Femur (tissue), 1 donor: ENCODE measurements at regions not wholly inside any gene's neighbourhood (a gene's known extent, or its start where the extent isn't known, plus 50 kb on each side); places are given as distances from the start of the nearest gene placed in this dataset.
"Not testable (repeated sequence)": the region's sequence is repeated elsewhere in the genome, so short reads cannot be mapped to it uniquely, and the experiment has no call there.

Source experiments
- DNase-seq: peaks from one replicate; pipeline ENCODE4 v3.0.0-alpha.2; 2017

DNA sequence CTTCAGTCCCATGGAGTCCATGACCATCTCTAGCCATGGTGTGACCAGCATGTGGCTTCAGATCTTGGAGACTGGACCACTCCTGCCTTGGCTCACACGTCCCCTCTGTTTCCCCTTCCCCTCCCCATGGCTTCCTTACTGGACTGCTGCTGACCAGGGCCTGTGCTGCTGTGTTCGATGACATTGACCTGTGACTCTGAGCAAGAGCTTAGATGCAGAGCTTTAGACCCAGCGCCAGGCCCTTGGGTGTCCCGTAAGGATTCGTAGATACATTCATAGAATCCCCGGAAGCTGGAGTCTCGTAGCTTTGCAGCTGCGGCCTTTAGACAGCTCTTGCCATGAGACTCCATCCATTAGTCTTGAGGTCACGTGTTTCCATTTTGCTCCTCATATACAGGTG, 96.3 kb downstream of the NPIPB11 start:
- DNase-seq = not testable (repeated sequence)

DNA sequence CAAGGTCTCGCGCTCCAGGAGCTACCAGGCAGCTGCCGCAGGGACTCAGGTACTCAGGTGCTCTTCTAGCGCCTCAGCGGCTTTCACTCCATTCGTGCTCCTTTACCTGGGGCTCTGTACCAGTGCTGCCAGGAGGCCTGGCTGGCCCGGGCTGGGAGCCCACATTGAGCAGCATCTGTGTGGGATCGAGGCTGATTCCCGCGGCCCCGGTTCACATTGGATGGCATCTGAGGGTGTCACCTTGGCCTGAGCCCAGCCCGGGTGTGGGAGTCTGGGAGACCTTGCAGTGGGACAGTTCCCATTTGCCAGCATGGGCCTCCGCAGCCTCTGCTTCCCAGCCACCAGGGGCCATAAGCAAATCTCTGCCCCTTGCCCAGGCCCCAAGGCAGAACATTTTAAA, 96.9 kb downstream of the NPIPB11 start:
- DNase-seq = not testable (repeated sequence)

DNA sequence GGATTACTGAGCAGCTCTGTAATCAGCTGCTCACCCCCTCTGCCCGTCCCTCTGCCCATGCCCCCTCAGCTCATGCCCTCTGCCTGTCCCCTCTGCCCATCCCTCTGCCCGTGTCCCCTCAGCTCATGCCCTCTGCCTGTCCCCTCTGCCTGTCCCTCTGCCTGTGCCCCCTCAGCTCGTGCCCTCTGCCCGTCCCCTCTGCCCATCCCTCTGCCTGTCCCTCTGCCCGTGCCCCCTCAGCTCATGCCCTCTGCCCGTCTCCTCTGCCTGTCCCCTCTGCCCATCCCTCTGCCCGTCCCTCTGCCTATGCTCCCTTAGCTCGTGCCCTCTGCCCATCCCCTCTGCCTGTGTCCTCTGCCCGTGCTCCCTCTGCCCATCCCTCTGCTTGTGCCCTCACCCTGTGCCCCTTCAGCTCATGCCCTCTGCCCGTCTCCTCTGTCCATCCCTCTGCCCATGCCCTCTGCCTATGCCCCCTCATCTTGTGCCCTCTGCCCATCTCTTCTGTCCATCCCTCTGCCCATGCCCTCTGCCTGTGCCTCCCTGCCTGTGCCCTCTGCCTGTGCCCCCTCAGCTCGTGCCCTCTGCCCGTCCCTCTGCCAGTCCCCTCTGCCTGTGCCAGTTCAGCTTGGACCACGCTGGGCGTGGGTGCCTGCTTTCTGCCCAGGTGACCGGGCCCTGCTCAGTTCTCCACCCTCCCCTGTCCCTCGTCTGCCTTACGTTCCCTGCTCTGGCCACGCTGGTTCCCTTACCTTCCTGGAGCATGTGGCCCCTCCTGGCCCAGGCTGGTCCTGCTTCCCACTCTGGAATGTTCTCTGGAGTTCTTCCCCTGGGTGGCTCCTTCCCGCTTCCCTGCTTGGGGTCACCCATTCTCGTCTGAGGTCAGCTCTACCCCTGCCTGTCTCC, 97.6 kb downstream of the NPIPB11 start:
- no peak for DNase-seq

DNA sequence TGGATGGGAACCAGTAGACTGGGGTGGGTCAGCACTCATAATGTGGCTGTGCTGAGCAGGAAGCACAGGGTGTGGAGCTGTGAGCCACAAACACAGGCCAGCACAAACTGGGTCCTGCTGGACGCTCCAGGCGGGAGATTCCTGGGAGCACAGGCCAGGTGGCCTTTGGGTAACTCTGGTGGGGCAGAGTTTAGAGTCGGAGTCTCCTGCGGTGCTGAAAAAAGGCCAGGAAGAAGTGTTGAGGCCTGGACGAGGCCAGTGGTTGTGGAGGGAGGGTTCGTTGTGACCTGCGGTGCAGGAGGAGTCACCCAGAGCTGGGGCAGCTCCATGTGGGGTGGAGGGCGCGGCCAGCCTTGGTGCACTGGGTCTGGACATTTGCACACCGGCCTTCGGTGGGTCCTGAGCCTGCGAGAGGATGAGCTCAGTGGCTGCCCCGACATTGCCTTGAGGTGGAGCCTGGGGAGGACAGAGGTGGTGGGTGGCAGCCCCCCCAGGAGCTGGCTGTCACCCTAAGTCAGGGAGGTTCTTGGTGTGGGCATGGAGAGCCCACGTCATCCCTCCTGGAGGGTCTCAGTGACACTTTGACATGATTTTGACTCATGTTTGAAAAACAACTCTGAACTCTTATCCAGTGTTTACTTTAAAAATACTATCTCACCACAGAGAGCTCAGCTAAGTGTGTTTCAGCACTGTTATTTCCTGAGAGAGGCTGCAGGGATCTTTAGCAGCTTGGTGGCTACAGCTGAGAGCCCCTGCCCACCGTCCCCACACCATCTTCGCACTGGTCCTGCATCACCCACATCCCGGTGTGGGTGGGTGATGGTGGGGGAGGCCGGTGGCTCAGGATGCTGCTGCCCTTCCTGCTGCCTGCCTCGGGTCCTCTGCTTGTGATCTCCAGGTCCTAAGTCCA, 98.7 kb downstream of the NPIPB11 start:
- no peak for DNase-seq

DNA sequence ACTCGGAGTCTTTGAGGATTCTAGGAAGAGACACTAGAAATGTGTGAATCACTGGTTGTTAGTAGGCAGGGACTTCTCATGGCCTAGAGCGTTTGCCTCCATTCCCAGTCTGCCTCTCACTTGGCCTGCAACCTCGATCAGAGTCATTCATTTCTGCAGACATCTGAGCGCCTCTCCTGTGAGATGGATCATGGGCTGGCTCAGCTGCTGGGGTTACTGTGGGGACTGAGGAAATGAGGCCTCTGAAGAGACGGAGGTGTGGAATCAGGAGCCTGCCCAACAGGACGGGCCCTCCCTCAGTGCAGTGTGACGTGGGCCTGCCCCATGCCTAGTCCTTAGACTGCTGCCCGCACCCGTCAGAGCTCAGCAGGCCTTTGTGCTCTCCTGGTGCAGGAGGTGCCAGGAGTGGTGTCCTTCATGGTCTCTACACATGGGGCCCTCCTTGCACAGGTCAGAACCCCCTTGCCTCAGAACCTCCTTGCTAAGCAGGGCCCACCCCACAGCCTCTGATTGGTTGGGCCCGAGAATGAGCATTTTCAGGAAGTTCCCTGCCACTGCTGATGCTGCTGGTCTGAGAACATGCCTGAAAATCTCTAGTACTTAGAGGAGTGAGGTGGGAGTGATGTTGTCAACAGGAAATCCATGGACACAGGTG, 99.4 kb downstream of the NPIPB11 start:
- DNase-seq = no peak

DNA sequence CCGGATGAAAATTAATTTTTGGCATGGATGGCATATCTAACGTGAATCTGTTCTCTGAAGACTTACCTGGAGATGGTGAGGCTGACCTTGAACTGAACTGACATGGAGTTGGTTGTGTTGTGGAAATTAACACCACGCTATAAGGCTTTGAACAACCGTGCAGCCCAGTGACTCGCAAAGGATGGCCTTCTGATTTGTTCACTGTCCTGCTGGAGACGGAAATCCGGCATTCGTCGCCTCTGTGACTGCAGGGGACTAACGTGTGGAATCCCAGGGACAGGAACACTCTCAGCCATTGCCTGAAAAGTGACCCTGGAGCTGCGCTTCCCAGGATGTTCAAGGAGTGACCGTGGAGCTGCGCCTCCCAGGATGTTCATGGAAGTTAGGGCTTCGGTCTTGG, 100.3 kb downstream of the NPIPB11 start:
- DNase-seq = no peak

DNA sequence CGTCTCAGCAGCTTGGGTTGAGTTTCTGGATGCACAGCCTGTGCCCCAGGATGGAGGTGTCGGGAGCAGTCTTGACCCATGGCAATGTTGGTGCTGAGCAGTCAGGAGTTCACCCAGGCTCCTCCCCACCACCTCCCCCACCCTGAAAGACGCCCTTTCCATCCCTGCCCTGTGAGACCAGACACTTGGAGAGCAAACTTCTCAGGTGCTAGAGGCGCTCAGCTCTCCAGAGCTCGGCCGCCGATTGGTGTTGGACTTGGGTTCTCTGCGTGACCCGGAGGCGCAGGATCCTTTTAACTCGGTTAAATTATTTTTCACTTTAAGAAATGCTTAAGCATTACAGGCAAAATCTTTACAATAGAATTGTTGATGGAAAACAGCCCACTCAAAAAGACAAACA, 101.5 kb downstream of the NPIPB11 start:
- DNase-seq = not testable (repeated sequence)

DNA sequence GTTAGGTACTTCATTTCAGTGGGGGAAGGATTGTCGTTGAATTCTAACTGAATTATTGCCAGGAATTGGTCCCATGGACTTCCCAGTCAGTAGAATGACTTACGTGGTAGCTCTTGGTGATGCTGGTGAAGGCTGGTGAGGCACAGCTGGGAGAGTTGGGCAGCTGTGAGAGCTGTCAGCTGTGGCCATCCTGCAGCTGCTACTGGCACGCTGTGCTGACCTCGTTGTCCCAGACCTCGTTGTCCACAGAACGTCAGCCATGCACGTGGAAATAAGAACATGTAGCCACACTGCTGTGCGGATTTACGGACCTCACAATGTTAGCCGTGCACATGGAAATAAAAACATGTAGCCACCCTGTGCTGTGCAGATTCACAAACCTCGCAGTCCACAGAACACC, 102.3 kb downstream of the NPIPB11 start:
- DNase-seq = no peak

DNA sequence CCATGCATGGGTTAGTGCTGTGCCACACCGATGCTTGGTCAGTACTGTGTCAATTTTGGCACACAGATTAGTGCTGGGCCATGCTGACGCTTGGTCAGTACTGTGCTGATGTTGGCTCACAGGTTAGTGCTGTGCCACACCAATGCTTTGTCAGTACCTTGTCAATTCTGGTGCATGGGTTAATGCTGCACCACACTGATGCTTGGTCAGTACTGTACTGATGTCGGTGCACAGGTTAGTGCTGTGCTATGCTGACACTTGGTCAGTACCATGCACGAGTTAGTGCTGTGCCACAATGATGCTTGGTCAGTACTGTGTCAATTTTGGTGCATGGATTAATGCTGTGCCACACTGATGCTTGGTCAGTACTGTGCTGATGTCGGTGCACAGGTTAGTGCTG, 103.0 kb downstream of the NPIPB11 start:
- no peak for DNase-seq

DNA sequence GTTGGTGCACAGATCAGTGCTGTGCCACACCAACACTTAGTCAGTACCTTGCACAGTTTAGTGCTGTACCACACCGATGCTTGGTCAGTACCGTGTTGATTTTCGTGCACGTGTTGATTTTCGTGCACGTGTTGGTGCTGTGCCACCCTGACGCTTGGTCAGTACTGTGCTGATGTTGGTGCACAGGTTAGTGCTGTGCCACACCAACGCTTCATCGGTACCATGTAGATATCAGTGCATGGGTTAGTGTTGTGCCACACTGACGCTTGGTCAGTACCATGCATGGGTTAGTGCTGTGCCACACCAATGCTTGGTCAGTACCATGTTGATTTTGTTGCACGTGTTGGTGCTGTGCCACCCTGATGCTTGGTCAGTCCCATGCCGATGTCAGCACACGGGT, 103.5 kb downstream of the NPIPB11 start:
- DNase-seq = no peak

DNA sequence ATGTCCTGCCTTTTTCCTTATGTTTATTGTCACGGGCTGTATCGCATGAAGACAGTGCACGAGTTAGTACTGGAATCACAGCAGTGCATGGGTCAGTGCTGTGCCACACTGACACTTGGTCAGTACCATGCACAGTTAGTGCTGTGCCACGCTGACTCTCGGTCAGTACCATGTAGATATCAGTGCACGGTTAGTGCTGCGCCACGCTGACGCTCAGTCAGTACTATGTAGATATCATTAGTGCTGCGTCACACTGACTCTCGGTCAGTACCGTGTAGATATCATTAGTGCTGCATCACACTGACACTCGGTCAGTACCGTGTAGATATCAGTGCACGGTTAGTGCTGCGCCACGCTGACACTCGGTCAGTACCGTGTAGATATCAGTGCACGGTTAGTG, 104.1 kb downstream of the NPIPB11 start:
- not testable (repeated sequence) for DNase-seq

DNA sequence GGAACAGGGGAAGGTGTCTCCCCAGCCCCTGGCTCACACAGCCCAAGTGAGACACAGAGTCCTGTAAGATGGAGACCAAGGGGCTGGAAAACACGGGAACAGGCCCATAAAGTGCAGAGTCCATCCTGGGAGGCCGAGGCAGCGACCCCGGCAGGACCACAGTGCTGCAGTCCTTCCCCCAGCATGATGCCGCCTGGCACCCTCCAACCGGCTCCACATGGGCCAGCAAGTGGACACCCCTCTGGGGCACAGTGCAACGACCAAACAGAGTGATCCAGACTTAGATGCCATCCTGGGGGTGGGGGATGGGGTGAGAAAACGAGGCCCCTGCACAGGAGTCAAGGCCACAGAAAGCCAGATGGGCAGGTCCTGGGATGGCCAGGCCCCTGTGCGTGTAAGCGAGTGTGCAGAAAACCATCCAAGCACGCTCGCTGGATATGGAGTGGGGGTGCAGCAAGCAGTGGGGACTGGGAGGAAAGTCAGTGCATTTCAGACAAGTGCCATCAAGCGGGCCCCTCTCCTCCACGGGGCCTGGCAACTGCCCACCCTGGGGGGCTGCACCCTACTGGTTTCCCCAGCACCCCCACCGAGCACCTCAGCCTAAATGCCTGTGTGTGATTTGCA, 104.7 kb downstream of the NPIPB11 start:
- not testable (repeated sequence) for DNase-seq

DNA sequence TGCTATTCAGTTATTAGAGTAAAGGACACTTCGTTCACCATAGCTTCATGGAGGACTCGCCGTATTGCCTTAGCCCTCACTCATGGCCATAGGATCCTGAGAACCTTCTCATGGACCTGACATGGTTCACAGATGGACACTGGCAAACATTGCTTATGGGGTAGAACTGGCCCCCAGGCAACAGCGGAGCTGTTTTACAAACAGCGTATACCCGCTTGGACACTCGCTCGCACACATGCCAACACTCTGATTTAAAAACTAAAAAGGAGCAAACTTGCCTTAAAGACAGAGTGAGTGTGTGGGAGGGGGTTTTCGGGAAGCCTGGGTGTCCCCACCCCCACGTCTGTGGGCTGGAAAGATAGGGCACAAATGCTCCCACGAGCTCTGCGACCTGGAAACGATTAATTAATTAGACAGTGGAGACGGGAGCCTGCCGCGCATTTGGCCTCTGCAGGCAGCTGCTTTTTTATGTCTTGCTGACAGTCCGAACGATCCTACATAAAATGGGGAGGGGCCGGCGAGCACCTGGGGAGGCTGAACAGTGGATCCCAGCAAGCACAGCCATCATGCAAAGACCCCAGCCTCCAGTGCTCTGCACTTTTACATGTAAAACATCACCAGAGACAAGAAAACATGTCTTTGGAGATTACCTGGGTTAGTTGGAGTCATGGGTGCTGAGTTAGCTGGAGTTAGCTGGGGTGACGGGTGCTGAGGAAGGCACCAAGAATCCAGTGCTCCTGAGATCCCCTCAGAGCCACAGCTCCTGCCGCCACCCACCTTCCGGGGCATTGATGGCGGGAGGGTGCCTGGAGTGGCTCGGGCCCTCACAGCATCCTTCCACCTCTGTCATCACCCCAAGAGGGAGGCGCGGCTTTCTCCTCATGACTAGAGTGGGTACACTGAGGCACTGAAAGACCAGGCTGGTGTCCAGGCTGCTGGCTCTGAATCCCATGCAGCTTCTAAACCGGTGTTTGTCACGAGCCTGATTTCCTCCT, 105.7 kb downstream of the NPIPB11 start:
- not testable (repeated sequence) for DNase-seq

DNA sequence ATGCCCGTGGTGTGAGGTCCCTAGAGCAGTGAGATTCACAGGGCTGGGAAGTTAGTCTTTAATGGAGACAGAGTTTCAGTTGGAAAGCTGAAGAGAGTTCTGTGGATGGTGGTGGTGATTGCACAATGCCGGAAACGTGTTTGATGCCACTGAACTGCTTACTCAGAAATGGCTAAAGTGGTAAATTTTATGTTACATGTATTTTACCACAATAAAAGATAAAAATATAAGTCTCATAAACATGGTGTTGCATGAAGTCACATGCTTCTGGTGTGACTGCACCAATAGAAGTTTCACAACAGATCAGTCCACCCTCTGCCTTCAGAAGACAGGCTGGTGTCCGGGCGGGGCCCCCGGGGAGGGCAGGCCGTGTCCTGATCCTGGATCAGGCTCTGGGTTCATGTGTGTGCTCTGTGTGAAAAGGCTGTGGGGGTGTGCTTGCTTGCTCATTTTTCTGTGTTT, 106.5 kb downstream of the NPIPB11 start:
- DNase-seq = not testable (repeated sequence)

DNA sequence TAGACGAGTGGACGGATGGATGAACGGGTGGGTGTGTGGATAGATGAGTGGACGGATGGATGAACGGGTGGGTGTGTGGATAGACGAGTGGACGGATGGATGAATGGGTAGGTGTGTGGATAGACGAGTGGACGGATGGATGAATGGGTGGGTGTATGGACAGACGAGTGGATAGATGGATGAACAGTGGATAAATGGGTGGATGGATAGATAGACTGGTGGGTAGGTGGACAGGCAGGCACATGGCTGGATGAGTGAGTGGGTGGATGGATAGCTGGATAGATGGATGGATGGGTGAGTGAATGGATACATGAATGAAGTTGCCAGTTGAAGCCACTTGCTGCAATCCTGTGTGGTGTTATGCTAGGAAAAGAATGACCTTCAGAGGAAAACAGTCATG, 107.5 kb downstream of the NPIPB11 start:
- not testable (repeated sequence) for DNase-seq

DNA sequence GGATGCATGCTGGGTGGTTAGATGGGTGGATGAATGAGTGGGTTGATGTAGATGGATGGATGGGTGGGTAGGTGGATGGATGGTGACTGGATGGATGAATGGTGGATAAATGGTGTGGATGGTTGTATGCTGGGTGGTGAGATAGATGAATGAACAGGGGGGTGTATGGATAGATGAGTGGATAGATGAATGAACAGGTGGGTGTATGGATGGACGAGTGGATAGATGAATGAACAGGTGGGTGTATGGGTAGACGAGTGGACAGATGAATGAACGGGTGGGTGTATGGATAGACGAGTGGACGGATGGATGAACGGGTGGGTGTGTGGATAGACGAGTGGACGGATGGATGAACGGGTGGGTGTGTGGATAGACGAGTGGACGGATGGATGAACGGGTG, 108.2 kb downstream of the NPIPB11 start:
- DNase-seq = not testable (repeated sequence)

DNA sequence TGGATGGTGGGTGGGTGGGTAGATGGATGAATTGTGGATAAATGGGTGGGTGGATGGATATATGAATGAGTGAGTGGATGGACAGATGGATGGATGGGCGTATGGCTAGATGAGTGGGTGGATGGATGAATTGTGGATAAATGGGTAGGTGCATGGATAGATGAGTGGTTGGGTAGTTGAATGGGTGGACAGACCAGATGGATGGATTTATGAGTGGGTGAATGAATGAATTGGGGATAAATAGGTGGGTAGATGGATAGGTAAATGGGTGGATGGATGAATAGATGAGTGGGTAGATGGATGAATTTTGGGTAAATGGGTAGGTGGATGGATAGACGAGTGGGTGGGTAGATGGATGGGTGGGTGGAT, 108.7 kb downstream of the NPIPB11 start:
- DNase-seq = not testable (repeated sequence)

DNA sequence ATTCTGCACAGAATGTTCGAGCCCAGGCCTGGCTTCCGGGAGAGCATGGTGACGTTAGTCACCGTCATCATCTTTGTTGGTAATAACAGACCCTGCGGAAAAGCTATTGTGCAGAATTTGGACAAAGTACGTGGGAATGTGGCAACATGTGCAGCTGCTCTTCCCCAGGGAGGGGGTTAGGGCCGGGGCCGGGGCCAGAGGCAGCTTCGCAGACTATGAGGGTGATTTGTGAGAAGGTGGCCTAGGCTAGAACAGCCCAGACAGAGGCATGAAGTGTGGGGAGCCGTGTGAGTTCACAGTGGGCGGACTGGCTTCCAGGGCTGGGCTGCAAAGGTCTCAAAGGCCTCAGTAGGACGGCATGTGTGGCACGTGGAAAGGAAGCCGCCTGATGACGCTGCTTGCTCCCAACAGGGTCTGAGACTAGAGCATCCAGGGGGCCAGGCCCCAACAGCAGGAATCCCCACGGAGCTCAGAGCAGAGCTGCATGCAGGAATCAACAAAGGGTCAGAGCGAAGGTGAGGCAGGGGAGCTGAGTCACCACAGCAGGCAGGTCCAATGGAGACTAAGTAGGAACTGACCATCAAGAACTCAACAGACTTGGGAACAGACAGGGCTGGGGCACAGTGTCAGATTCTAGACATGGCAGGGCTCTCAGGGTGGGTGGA, 109.2 kb downstream of the NPIPB11 start:
- peak; percentile 18 for DNase-seq

DNA sequence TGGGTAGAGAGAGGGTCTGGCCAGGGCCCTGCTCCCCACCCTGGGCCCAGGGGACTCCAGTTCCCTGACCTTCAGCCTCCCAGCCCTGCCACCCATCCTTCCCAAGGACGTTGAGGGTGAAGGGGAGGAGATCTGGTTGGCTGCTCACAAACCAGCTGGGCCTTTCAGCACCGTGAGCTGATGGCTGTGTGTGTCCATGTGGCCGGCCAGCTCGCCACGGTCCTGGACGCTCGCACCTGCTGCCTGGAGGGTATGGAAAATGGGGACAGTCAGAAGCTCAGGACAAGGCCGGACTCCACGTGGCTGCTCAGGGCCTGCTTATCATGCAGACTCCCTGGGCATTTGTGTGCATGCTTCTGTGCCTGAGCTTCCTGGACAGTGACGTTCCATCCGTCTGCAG, 110.3 kb downstream of the NPIPB11 start:
- peak; percentile 8 for DNase-seq

DNA sequence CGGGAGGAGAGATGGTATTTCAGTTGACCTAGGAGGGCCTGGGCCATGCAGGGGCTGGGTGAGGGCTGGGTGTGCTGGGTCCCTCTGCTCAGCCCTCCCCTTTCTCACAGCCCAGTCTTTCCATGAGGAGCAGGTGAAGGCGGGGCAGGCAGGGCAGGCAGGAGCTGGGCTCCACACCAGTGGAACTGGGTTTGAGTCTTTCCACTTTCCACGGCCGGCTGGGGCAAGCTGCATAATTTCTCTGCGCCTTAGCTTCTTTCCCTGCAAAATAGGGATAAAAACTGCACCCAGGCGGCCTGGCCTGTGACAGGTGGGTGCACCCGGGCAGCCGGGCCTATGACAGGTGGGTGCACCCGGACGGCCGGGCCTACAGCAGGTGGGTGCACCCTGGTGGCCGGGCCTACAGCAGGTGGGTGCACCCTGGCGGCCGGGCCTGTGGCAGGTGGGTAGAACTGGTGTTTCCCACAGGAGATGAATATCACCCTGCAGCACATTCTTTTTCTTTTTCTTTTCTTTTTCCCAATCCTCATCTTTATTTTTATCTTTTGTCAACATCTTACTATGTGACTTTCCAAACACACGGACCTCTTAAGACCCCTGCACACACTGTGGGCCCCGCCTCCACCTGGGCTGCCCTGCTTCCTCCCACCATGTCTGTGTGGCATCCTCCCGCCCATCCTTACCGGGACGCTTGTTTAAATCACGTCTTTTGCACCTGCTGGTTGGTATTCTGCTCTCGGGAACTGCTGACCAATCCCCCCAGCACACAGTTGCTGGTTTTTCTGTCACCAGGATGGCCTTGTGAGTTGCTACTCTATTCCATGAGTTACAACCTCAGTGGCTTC, 111.3 kb downstream of the NPIPB11 start:
- DNase-seq = not testable (repeated sequence)
